ENCODE measurements at regions not wholly inside any gene's neighbourhood (a gene's known extent, or its start where the extent isn't known, plus 50 kb on each side); places are given as distances from the start of the nearest gene placed in this dataset.

DNA sequence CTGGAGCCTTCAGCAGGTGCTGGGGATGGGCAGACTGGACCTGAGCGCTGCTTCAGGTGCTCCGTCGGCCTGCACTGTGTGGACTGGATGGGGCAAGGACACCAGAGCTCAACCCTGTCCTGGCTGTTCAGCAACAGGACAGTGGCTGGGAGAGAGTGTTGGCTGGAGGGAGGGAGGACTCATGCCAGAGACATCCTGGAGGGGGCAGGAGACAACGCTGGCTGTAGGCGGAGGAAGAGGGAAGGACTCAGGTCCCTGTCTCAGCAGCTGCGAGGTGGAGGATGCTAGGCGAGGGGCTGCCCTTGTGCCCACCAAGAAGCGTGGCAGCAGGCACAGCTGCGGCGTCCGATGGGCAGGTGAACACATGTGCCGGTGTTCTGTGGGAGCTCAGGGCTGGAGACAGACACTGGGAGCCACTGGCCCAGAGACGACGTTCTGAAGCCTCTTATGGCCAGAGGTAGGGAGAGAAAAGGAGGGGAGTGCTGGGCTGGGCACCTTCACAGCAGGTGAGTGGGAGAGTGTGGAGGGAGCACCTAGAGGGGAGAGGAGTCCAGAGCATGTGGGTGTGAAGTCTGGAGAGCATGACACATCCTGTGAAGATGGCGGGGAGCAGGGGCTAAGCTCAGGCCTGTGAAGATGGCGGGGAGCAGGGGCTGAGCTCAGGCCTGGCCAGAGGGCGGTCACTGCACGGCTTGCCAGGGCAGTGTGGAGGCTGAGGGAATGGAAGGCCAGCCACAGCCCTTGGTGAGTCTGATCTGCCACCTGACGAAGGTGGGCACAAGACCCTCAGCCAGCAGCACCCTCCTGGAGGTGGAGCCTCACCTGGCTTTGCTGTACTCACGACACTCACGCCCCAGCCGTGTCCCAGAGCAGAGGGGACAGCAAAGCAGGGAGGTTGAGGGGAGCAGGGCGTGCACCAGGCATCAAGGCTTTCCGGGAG, 79.1 kb upstream of the FCN1 start:
- TF ChIP-seq CTCF (IDR thresholded peaks at IDR 0.05) (no peak), POLR2A (IDR thresholded peaks at IDR 0.05) (no peak)
